CD14-positive monocyte (primary cell): ENCODE measurements at regions not wholly inside any gene's neighbourhood (a gene's known extent, or its start where the extent isn't known, plus 50 kb on each side); places are given as distances from the start of the nearest gene placed in this dataset.

Experiments used
- DNase-seq, 3 donors: peaks; one replicate each; pipeline ENCODE4 v3.0.0-alpha.2; 2011 to 2022
- H2AFZ ChIP-seq: 2 replicates; pipeline ENCODE4 v1.6.0; 2012; ENCODE audit warnings: mild to moderate bottlenecking, low read depth, low read length, inconsistent platforms; ENCODE audit not compliant: insufficient read depth, poor library complexity, severe bottlenecking
- H3K27ac ChIP-seq, 2 donors: 1 replicate in 1 of 2; 2 replicates in 1 of 2; pipeline ENCODE4 v1.5.1; 2012 to 2013; ENCODE audit warnings: low read length in 2 of 2, control low read depth in 1 of 2, inconsistent platforms in 1 of 2, low read depth in 1 of 2, mild to moderate bottlenecking in 1 of 2
- H3K27me3 ChIP-seq, 2 donors: one replicate each; pipeline versions ENCODE4 v1.6.0 to v1.6.1; 2011 to 2013; ENCODE audit warnings: low read length in 2 of 2; ENCODE audit not compliant: control insufficient read depth in 2 of 2, insufficient read depth in 2 of 2
- H3K36me3 ChIP-seq, 2 donors: replicated peaks in 1 of 2; 1 replicate in 1 of 2; 2 replicates in 1 of 2; pipeline versions ENCODE4 v1.5.1 to v1.6.1; 2012 to 2013; ENCODE audit warnings: low read length in 2 of 2, control low read depth in 1 of 2, inconsistent platforms in 1 of 2, mild to moderate bottlenecking in 1 of 2; ENCODE audit not compliant: insufficient read depth in 2 of 2, control insufficient read depth in 1 of 2
- H3K4me1 ChIP-seq, 2 donors: 1 replicate in 1 of 2; 2 replicates in 1 of 2; pipeline versions ENCODE4 v1.5.1 to v1.6.1; 2012 to 2013; ENCODE audit warnings: low read length in 2 of 2, control low read depth in 1 of 2, inconsistent platforms in 1 of 2, mild to moderate bottlenecking in 1 of 2, moderate library complexity in 1 of 2; ENCODE audit not compliant: insufficient read depth in 2 of 2, control insufficient read depth in 1 of 2
- H3K4me2 ChIP-seq: replicated peaks from 2 replicates; pipeline ENCODE3; 2012; ENCODE audit warnings: low read length, moderate library complexity, mild to moderate bottlenecking; ENCODE audit not compliant: poor library complexity, severe bottlenecking; ENCODE audit errors: extremely low read depth
- H3K4me3 ChIP-seq, 3 experiments: fragments of 200-600 bp in 1 of 3; sonication (generic) in 1 of 3; replicated peaks in 1 of 3; 1 replicate in 2 of 3; 2 replicates in 1 of 3; pipeline ENCODE4 v1.5.1; 2011 to 2013; ENCODE audit warnings: low read length in 3 of 3, mild to moderate bottlenecking in 3 of 3, control low read depth in 2 of 3, low read depth in 2 of 3, inconsistent platforms in 1 of 3, moderate library complexity in 1 of 3
- H3K79me2 ChIP-seq: 2 replicates; pipeline ENCODE4 v1.6.0; 2012; ENCODE audit warnings: mild to moderate bottlenecking, control low read depth, inconsistent platforms, low read length, moderate library complexity; ENCODE audit not compliant: insufficient read depth
- H3K9ac ChIP-seq: 2 replicates; pipeline ENCODE4 v1.6.0; 2017; ENCODE audit warnings: low read length, mild to moderate bottlenecking; ENCODE audit not compliant: insufficient read depth, poor library complexity, severe bottlenecking
- H3K9me3 ChIP-seq, 2 donors: replicated peaks in 1 of 2; 1 replicate in 1 of 2; 2 replicates in 1 of 2; pipeline versions ENCODE4 v1.5.1 to v1.6.1; 2012 to 2013; ENCODE audit warnings: low read length in 2 of 2, control low read depth in 1 of 2; ENCODE audit not compliant: control insufficient read depth in 1 of 2, insufficient read depth in 1 of 2
- H4K20me1 ChIP-seq: 2 replicates; pipeline ENCODE4 v1.6.0; 2012; ENCODE audit warnings: mild to moderate bottlenecking, low read length, control low read depth, moderate library complexity; ENCODE audit not compliant: insufficient read depth
- H3K27ac Mint-ChIP-seq, 7 donors: one replicate each; pipeline ENCODE4 v1.8.0; 2020; ENCODE audit warnings: mild to moderate bottlenecking in 7 of 7, mixed read lengths in 7 of 7, moderate library complexity in 6 of 7, inconsistent platforms in 2 of 7
- H3K27me3 Mint-ChIP-seq, 3 donors: one replicate each; pipeline ENCODE4 v1.8.0; 2021 to 2022; ENCODE audit warnings: low read depth in 3 of 3, mild to moderate bottlenecking in 3 of 3, mixed read lengths in 3 of 3, moderate library complexity in 3 of 3, inconsistent platforms in 1 of 3
- H3K36me3 Mint-ChIP-seq, 2 donors: one replicate each; pipeline ENCODE4 v1.8.0; 2020; ENCODE audit warnings: mixed read lengths in 2 of 2, inconsistent platforms in 1 of 2, mild to moderate bottlenecking in 1 of 2
- H3K4me1 Mint-ChIP-seq: one replicate; pipeline ENCODE4 v1.8.0; 2020; ENCODE audit warnings: mild to moderate bottlenecking, mixed read lengths
- H3K4me3 Mint-ChIP-seq, 2 donors: one replicate each; pipeline ENCODE4 v1.8.0; 2020; ENCODE audit warnings: mild to moderate bottlenecking in 2 of 2, mixed read lengths in 2 of 2, moderate library complexity in 1 of 2
- H3K9me3 Mint-ChIP-seq, 7 donors: one replicate each; pipeline ENCODE4 v1.8.0; 2020 to 2022; ENCODE audit warnings: mixed read lengths in 7 of 7, mild to moderate bottlenecking in 6 of 7, moderate library complexity in 6 of 7, inconsistent platforms in 2 of 7
- WGBS: methylation state at CpG from one replicate; pipeline ENCODE4 v1.1.5; 2013; ENCODE audit warnings: missing lambda C conversion rate; ENCODE audit not compliant: insufficient coverage; 5-methylcytosine and 5-hydroxymethylcytosine counted together
- intact Hi-C, 2 donors: fragments of 100-400 bp; cut with micrococcal nuclease; formaldehyde crosslinking; loops; one replicate each; pipeline versions ENCODE4 v1.15.0 to v1.15.1; 2023
- TF ChIP-seq, protein P1 (sequence below): fragments of 200-600 bp; IDR thresholded peaks from one replicate; pipeline ENCODE4 v1.8.0; 2022; ENCODE audit warnings: antibody characterized with exemption, mild to moderate bottlenecking

DNA sequence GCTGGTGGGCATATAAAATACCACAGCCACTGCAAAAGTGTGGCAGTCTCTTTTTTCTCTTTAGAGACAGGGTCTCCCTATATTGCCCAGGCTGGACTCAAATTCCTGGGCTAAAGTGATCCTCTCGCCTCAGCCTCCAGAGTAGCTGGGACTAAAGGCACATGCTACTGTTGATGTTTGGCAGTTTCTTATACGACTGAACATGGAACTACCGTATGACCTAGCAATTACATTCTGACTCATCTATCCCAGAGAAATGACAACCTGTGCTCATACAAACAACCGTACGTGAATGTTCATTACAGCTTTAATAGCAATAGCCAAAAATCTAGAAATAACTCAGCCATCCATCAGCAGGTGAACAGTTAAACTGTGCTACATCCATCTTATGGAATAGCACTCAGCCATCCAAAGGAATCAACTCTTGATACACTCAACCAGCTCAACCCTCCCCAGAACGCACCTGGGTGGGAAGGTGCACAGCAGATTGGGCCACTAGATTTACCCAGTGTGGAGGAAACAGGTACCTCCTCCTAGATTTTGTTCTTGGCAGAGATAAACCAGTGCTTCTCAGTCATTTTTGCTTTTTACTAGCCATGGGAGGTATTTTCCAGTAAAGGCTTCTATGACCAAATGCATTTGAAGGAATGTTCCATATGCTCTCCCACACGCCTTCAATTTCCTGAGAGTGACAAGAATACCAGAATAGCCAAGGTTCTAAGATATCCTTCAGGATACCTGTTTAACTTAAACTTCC, 130.5 kb downstream of the MED15 start:
- no peak overlapping the region for H3K4me2 ChIP-seq
- no peak overlapping the region for H2AFZ ChIP-seq
- H3K27ac ChIP-seq: no peak overlapping the region
- peaks cover 0 to 4% (median 4%) of the 10 kb centered on the region in 7 donors for H3K9me3 Mint-ChIP-seq
- H3K4me1 ChIP-seq: no peaks in the 10 kb centered on the region
- 96% methylated on average over 4 of the region's 7 CpGs for WGBS
- H3K27me3 ChIP-seq: no peaks in the 10 kb centered on the region
- H3K4me1 Mint-ChIP-seq: no peaks in the 10 kb centered on the region
- no peak overlapping the region for H3K4me3 ChIP-seq
- H3K27me3 Mint-ChIP-seq: peaks cover 0 to 8% (median 7%) of the 10 kb centered on the region in 3 donors
- intact Hi-C loops: no loop called here
- H3K36me3 ChIP-seq: no peaks in the 10 kb centered on the region
- H3K9ac ChIP-seq: no peak overlapping the region
- H3K9me3 ChIP-seq: no peaks in the 10 kb centered on the region
- TF ChIP-seq, protein P1, sequence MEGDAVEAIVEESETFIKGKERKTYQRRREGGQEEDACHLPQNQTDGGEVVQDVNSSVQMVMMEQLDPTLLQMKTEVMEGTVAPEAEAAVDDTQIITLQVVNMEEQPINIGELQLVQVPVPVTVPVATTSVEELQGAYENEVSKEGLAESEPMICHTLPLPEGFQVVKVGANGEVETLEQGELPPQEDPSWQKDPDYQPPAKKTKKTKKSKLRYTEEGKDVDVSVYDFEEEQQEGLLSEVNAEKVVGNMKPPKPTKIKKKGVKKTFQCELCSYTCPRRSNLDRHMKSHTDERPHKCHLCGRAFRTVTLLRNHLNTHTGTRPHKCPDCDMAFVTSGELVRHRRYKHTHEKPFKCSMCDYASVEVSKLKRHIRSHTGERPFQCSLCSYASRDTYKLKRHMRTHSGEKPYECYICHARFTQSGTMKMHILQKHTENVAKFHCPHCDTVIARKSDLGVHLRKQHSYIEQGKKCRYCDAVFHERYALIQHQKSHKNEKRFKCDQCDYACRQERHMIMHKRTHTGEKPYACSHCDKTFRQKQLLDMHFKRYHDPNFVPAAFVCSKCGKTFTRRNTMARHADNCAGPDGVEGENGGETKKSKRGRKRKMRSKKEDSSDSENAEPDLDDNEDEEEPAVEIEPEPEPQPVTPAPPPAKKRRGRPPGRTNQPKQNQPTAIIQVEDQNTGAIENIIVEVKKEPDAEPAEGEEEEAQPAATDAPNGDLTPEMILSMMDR: no peak
- no peaks in the 10 kb centered on the region for H3K36me3 Mint-ChIP-seq
- no peak overlapping the region for H3K4me3 Mint-ChIP-seq
- H4K20me1 ChIP-seq: no peaks in the 10 kb centered on the region
- no peaks in the 10 kb centered on the region for H3K79me2 ChIP-seq
- no peak overlapping the region for H3K27ac Mint-ChIP-seq
- DNase-seq: no peak

DNA sequence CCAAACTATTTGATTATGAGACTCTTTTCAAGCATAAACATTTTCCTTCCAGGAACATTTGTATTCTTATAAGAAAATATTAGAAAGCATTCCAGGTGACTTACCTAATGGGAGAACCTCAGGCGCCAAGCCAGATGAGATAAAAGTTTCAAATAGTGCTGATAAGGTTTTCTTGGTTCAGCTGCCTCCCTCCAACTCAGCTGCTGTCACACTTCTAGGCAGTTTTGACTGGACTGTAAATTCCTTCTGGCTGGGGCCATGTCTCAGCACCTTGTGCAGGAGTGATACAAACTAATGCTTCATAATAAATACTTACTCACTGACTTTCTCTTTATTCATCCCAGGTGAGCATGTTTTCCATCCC, 131.1 kb downstream of the MED15 start:
- no peak for DNase-seq
- no peak overlapping the region for H3K4me3 Mint-ChIP-seq
- H3K9me3 ChIP-seq: no peaks in the 10 kb centered on the region
- no peaks in the 10 kb centered on the region for H3K36me3 Mint-ChIP-seq
- H3K27me3 ChIP-seq: no peaks in the 10 kb centered on the region
- no peak overlapping the region for H3K9ac ChIP-seq
- H3K4me2 ChIP-seq: no peak overlapping the region
- WGBS: no CpG with 5 or more reads among the region's 1 CpG
- no peaks in the 10 kb centered on the region for H4K20me1 ChIP-seq
- H2AFZ ChIP-seq: no peak overlapping the region
- H3K36me3 ChIP-seq: no peaks in the 10 kb centered on the region
- H3K27me3 Mint-ChIP-seq: peaks cover 0 to 8% (median 7%) of the 10 kb centered on the region in 3 donors
- TF ChIP-seq, protein P1: no peak
- intact Hi-C loops: no loop called here
- no peak overlapping the region for H3K4me3 ChIP-seq
- no peak overlapping the region for H3K27ac Mint-ChIP-seq
- H3K9me3 Mint-ChIP-seq: peaks cover 0 to 5% (median 4%) of the 10 kb centered on the region in 7 donors
- H3K79me2 ChIP-seq: no peaks in the 10 kb centered on the region
- no peaks in the 10 kb centered on the region for H3K4me1 ChIP-seq
- H3K27ac ChIP-seq: no peak overlapping the region
- no peaks in the 10 kb centered on the region for H3K4me1 Mint-ChIP-seq
